GM08714 (cell line): ENCODE measurements at regions not wholly inside any gene's neighbourhood (a gene's known extent, or its start where the extent isn't known, plus 50 kb on each side); places are given as distances from the start of the nearest gene placed in this dataset.
"Not testable (repeated sequence)": the region's sequence is repeated elsewhere in the genome, so short reads cannot be mapped to it uniquely, and the experiment has no call there.

Source experiments
- H3K4me3 ChIP-seq: fragments of 200-500 bp; sonication (Bioruptor generic); 2 replicates; pipeline ENCODE4 v1.5.1; 2014; ENCODE audit warnings: mild to moderate bottlenecking, low read length, inconsistent platforms
- ZNF274 ChIP-seq: IDR thresholded peaks from 2 replicates; pipeline ENCODE4 v1.6.1; 2012; ENCODE audit warnings: mild to moderate bottlenecking, low read depth, low read length

DNA sequence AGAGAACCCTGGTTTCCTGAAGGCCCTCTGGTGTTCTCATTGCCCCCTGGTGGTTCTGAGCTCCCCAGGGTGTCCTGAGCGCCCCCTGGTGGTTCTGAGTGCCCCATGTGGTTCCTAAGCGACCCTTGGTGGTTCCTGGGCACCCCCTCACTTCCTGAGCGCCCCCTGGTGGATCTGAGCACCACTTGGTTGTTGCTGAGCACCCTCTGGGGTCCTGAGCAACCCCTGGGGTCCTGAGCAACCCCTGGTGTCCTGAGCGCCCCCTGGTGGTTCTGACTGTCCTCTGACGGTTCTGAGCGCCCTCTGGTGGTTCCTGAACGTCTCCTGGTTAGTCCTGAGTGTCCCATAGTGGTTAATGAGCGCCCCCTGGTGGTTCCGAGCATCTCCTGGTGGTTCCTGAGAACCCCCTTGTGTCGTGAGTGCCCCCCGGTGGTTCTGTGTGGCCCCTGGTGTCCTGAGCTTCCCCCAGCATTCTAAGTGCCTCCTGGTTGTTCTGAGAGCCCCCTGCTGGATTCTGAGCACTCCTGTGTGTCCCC is 568.3 kb downstream of the TMEM121 start:
- H3K4me3 ChIP-seq = no peak overlapping the region
- TF ChIP-seq ZNF274 = no peak

DNA sequence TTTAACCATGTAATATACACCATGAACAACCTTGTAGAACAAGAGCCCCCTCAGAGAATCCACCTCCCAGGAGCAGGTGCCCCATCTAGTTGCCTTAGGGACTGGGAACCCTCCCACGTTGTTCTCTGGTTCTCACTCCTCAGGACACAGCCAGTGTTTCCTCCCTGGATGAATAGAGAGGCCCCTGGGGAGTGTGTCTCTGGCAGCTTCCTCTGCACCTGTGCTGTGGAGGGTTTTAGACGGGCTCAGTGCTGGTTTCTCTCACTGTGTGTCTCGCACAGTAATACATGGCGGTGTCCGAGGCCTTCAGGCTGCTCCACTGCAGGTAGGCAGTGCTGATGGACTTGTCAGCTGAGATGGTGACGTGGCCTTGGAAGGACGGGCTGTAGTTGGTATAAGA is 581.3 kb downstream of the TMEM121 start:
- TF ChIP-seq ZNF274 = no peak
- H3K4me3 ChIP-seq = no peak overlapping the region

DNA sequence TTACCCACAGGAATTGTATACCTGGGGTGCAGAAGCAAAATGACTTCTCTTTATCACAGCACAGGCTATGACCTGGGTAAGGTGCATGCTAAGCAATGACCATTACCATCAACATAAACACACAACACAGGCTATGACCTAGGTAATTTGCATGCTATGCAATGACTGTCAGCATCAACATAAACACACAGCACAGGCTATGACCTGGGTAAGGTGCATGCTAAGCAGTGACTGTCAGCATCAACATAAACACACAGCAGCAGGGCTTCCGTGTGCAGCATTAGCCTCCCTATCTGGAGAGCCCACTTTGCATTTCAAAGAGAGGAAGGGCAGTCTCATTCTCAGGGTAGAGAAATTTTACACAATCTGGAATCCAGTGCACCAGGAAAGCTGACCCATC is 583.0 kb downstream of the TMEM121 start:
- H3K4me3 ChIP-seq = no peak overlapping the region
- no peak for TF ChIP-seq ZNF274

DNA sequence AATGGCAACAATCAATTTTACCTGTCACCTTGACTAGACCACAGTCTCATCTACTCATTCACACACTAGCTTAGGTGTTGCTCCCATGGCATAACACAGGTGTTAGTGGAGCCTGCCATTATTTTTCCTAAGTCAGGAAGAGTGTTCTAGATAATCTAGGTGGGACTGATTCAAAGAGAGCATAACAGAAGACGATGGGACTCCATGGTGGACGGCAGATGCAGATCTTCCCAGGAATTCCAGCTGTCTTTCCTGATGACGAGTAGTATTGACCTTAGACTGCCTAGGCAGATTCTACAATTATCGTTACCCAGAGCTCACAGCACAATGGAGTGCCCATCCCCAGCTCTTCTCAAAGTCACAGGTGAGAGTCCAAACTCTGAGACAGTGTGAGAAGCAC is 589.0 kb downstream of the TMEM121 start:
- no peak overlapping the region for H3K4me3 ChIP-seq
- TF ChIP-seq ZNF274 = no peak

DNA sequence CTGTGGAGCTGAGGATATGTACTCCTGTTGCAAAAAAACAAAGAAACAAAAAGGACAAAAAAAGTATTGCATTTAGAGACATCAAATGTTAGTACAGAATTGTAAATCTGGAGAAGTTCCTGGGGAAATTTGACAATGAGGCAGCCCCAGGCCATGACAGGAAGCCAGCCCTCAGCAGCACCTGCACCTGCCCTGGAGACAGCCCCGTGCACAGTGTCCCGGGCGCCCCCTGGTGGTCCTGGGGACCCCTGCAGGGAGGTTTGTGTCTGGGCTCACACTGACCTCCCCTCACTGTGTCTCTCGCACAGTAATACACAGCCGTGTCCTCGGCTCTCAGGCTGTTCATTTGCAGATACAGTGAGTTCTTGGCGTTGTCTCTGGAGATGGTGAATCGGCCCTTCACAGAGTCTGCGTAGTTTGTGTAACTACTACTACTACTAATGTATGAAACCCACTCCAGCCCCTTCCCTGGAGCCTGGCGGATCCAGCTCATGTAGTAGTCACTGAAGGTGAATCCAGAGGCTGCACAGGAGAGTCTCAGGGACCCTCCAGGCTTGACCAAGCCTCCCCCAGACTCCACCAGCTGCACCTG is 590.1 kb downstream of the TMEM121 start:
- H3K4me3 ChIP-seq = not testable (repeated sequence)

DNA sequence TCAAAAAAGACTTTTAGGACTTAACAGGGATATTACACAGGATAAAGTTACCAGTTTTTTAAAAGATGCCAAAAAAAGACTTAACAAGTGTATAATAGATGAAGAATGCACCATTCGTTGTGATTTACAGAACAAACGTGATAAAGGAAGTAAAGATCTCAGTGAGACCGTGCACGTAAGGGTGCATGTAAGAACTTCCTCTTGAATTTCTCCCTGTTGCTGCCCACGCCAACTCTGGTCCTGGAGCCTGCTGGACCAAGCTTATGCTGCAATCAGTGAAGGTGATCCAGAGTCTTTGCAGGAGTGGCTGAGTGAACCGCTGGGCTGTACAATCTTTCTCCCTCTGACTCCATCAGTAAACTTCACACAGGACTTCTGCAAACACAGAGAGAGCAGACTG is 593.7 kb downstream of the TMEM121 start:
- no peak overlapping the region for H3K4me3 ChIP-seq
- no peak for TF ChIP-seq ZNF274

DNA sequence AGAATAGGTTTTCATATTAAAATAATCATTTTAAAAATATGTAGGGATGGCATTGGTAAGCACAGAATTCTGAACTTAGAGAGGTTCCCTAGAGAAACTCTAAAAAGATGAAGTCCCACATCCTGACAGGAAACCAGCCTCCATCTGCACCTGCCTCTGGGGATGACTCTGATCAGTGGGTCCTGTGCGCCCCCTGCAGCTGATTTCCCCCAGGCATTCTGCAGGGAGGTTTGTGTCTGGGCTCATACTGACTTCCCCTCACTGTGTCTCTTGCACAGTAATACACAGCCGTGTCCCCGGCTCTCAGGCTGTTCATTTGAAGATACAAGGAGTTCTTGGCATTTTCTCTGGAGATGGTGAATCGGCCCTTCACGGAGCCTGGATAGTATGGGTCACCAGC is 602.9 kb downstream of the TMEM121 start:
- H3K4me3 ChIP-seq = no peak overlapping the region

DNA sequence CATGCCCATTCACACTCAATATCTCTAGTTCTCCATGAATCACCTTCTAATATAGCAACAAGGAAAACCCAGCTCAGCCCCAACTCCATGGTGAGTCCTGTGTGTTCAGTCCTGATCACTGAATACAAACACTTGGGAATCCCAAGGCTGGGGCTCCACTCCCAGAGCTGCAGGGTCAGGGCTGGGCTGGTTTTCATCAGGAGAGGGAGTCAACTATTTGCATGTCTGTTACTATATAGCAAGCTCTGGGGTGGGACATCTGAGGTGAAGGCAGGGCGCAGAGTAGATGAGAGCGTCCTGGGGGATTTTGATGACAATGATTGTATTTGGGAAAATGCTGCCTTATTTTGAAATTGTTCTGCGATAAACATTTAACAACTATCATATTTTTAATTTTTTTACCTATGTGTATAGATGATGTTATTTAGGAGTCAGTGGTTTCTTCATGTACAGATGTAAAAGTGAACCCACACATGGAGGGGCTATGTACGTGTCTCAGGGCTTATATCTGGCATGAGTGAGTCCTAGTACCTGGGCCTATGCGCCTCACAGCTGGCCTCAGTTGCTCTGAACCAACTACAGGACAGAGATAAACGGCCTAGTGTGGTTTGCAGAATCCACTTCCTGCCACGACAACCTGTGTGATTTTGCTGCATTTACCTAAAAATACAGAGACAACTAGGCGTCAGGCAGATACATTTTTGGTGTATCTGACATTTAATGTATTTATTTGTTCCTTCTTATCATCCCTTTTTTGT is 603.7 kb downstream of the TMEM121 start:
- H3K4me3 ChIP-seq = not testable (repeated sequence)

More for the DNA sequence above, 602.9 kb downstream of the TMEM121 start:
- TF ChIP-seq ZNF274 = no peak

DNA sequence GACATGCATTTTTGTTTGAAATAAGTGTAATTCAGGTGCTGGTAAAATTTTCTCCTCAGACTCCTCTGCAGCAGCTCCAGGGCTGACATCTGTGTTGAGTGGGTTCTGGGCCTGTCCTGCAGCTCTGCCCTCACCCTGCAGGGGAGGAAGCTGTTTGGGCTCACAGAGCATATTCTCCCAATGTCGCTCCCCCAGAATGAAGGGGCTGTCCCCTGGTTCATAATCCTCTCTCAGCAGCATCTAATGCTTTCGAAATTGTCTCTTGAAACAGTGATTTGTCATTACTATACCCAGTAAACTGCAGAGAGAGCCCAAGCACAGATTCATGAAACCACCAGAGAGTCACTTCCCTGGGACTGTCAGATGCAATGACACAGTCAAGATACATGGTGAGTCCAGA is 606.7 kb downstream of the TMEM121 start:
- not testable (repeated sequence) for H3K4me3 ChIP-seq

DNA sequence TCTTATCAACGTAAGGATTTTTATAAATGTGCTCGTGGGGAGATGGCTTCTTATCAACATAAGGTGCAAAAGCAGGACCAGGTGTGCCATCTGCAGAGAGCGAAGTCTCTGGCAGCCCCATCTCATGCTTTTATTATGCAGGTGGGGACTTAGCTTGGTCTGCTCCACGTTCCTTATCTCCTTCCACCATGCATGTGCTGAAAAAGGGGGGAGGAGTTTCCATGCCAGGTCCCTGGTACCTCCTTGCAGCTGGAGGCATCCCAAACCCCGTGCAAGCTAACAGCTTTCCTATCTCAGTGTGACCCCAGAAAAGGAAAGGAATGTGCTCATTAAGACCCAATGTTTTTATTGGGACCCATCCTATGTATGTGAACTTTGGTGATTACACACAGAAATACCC is 608.5 kb downstream of the TMEM121 start:
- TF ChIP-seq ZNF274 = no peak

DNA sequence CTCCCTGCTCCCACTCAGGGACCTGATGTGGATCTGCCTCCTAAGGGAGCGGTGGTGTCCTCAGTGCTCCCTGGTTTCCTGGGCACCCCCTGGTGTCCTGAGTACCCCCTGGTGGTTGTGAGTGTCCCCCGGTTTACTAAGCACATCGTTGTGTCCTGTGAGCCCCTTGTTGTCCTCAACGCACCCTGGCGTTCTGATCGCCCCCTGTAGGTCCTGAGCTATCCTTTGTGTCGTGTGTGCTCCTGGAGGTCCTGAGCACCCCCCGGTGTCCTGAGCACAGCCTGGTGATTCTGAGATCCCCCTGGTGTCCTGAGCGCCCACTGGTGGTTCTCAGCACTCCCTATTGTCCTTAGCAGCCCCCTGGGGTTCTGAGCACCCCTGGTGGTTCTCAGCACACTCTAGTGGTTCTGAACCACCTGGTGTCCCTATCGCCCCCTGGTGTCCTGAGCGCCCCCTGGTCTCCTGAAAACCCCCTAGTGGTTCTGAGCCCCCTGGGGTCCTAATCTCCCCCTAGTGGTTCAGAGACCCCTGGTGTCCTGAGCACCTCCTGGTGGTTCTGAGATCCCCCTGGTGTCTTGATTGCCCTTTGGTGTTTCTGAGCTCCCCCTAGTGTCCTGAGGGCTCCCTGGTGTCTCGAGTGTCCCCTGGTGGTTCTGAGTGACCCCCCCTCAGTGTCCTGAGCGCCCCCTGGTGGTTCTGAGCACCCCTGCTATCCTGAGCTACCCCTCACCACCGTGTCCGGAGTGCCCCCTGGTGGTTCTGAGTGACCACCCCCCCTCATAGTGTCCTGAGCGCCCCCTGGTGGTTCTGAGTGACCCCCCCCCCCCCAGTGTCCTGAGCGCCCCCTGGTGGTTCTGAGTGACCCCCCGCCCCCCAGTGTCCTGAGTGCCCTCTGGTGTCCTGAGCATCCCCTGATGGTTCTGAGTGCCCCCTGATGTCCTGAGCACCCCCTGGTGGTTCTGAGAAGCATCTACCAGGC is 615.1 kb downstream of the TMEM121 start:
- H3K4me3 ChIP-seq = no peak overlapping the region
- TF ChIP-seq ZNF274 = no peak

More for the DNA sequence above, 608.5 kb downstream of the TMEM121 start:
- no peak overlapping the region for H3K4me3 ChIP-seq

DNA sequence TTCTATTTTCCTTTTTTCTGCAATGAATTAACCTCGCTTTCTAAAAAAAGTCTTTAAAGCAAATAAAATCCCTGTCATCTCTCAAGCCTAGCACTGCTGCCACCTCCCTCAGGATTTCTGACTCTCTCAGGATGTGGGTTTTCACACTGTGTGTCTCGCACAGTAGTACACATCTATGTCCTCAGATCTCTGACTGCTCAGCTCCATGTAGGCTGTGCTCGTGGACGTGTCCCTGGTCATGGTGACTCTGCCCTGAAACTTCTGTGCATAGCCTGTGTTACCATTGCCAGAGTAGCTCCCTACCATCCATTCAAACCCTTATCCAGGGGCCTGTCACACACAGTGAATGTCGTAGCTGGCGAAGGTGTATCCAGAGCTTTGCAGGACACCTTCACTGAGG is 619.3 kb downstream of the TMEM121 start:
- H3K4me3 ChIP-seq = not testable (repeated sequence)

DNA sequence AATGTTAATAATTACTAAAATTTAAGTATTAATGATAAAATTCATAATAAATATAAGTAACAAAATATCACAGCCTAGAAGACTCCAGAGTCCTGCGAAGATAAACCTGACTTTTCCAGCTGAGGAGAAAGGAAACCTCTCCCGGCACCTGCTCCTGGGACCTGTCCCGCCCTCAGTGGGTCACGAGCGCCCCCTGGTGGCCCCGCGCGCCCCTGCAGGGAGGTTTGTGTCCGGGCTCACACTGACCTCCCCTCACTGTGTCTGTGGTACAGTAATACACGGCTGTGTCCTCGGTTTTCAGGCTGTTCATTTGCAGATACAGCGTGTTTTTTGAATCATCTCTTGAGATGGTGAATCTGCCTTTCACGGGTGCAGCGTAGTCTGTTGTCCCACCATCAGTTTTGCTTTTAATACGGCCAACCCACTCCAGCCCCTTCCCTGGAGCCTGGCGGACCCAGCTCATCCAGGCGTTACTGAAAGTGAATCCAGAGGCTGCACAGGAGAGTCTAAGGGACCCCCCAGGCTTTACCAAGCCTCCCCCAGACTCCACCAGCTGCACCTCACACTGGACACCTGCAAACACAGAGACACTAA is 627.1 kb downstream of the TMEM121 start:
- not testable (repeated sequence) for H3K4me3 ChIP-seq

DNA sequence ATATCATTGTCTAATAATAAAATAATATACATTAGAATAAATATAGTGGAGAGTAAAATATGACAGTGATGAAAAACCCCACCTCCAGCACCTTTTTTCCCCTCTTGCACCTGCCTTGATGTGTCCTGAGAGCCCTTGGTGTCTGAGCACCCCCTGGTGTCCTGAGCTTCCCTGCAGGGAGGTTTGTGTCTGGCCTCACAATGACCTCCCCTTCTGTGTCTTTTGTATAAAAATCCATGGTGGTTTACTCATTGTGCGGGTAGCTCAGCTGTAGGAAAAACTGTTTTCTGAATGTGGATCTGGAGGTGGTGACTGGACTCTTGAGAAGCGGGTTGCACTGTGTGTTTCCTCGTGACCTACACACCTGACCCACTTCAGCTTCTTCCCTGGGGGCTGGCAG is 636.9 kb downstream of the TMEM121 start:
- no peak for TF ChIP-seq ZNF274
- no peak overlapping the region for H3K4me3 ChIP-seq

DNA sequence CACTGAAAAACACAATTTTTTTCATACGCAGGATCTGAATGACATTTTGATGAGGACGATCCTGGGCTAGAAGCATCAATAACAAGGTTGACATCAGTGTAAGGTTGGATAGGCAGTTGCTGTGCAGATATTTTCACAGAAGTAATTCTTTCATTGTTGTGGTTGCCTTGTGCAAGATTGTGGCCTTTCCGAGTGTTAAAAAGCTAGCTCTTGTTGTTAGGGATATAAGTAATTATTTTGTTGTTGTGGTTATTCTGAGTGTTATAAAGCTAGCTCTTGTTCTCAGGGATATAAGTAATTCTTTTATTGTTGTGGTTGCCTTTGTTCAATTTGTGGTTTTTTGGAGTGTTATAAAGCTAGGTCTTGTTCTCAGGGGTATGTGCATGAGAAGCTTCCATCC is 637.4 kb downstream of the TMEM121 start:
- not testable (repeated sequence) for H3K4me3 ChIP-seq
